Ovary (tissue), 3 donors: ENCODE measurements at regions not wholly inside any gene's neighbourhood (a gene's known extent, or its start where the extent isn't known, plus 50 kb on each side); places are given as distances from the start of the nearest gene placed in this dataset.

ENCODE experiments used
- CTCF ChIP-seq, 3 donors: fragments of 450-650 bp in 2 of 3; fragments of 200-600 bp in 1 of 3; IDR thresholded peaks; one replicate each; pipeline versions ENCODE4 v1.5.1 to v1.8.0; 2016 to 2022; ENCODE audit warnings: antibody characterized with exemption in 3 of 3, mild to moderate bottlenecking in 1 of 3
- POLR2A ChIP-seq: fragments of 450-650 bp; IDR thresholded peaks from one replicate; pipeline ENCODE4 v1.6.1; 2017; ENCODE audit warnings: antibody characterized with exemption, mild to moderate bottlenecking, moderate library complexity
- donor health status: DM: no; HTN: no; CAD: no.

DNA sequence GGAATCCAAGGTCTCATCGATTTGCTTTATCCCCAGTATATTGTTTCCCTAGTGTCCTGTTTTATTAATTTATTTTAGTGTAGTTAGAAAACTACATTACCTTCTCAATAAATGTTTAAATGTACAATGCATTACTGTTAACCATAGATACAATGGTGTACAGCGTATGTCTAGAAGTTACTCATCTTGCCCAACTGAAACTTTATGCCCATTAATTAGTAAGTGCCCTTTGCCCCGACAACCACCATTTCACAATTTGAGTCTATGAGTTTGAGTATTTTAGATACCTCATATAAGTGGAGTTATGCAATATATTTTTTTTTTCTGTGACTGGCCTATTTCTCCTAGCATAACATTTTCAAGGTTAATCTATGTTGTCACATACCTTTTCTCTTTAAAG lies 1343.0 kb upstream of the SLC39A10 start:
- no peak for TF ChIP-seq CTCF (IDR thresholded peaks at IDR 0.05)
- TF ChIP-seq POLR2A = no peak
